MCF 10A (cell line): ENCODE measurements at regions not wholly inside any gene's neighbourhood (a gene's known extent, or its start where the extent isn't known, plus 50 kb on each side); places are given as distances from the start of the nearest gene placed in this dataset.
A peak's percentile ranks its signal among the peaks of the same experiment; 100 is the strongest.

Experiments used
- BruUV-seq: library from RNA; stranded (reverse); fragments of 400-500 nt; replicated peaks from 2 replicates; lab custom pipeline; 2021; lab: Mats Ljungman, UMichigan
- CTCF ChIA-PET: fragments of 300-600 bp; sonication (Branson Sonifier 250); formaldehyde crosslinking; extraction: SDS; loops from one replicate; lab custom pipeline; 2021; ENCODE audit warnings: antibody characterized with exemption, inconsistent platforms; lab: Yijun Ruan, JAX
- POLR2A ChIA-PET: fragments of 300-600, 350-650 bp; sonication (Branson Sonifier 250); formaldehyde crosslinking; extraction: SDS; loops from one replicate; lab custom pipeline; 2020; ENCODE audit warnings: antibody characterized with exemption, inconsistent platforms; lab: Yijun Ruan, JAX
- DNase-seq: peaks from one replicate; pipeline ENCODE4 v3.0.0-alpha.2; 2018; ENCODE audit not compliant: unreplicated experiment
- H3K27ac Mint-ChIP-seq: one replicate; pipeline ENCODE4 v1.8.0; 2022; ENCODE audit warnings: mild to moderate bottlenecking, low read depth, mixed read lengths; ENCODE audit not compliant: unreplicated experiment
- H3K27me3 Mint-ChIP-seq: one replicate; pipeline ENCODE4 v1.8.0; 2022; ENCODE audit warnings: mixed read lengths; ENCODE audit not compliant: insufficient read depth, unreplicated experiment
- H3K36me3 Mint-ChIP-seq: one replicate; pipeline ENCODE4 v1.8.0; 2022; ENCODE audit warnings: mild to moderate bottlenecking, moderate library complexity, mixed read lengths; ENCODE audit not compliant: insufficient read depth, unreplicated experiment
- H3K4me1 Mint-ChIP-seq: one replicate; pipeline ENCODE4 v1.8.0; 2022; ENCODE audit warnings: mixed read lengths; ENCODE audit not compliant: insufficient read depth, unreplicated experiment
- H3K4me3 Mint-ChIP-seq: one replicate; pipeline ENCODE4 v1.8.0; 2022; ENCODE audit warnings: mild to moderate bottlenecking, moderate library complexity, mixed read lengths; ENCODE audit not compliant: unreplicated experiment
- H3K9me3 Mint-ChIP-seq: one replicate; pipeline ENCODE4 v1.8.0; 2022; ENCODE audit warnings: mixed read lengths; ENCODE audit not compliant: unreplicated experiment
- intact Hi-C: fragments of 100-400 bp; cut with micrococcal nuclease; formaldehyde crosslinking; loops from 2 replicates; pipeline ENCODE4 v1.14.1; 2022
- TF ChIP-seq, protein P1 (sequence below): fragments of 200-600 bp; IDR thresholded peaks from one replicate; pipeline ENCODE4 v1.8.0; 2022; ENCODE audit warnings: antibody characterized with exemption, mild to moderate bottlenecking; ENCODE audit not compliant: unreplicated experiment

DNA sequence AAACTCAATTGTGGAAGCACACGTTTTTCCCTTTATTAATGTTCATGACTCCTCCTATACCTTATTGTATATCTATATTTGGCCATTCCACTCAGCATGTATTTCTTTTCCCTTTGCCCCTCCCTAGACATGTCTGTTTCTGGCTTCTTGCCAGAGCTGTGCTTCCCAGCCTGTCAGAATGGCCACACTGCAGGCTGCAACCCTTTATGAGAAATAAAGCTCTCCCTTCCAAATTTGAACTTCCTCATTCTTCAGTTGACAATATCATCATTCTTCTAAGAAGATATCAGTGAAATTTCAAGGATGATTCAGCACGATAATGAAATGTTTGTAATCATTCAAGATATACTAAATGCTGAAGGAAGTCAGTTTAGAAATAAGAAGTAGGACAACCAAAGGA lies 107.6 kb upstream of the PRSS3 start:
- peak; percentile 20 for DNase-seq
- peaks cover 6% of the 10 kb centered on the region for H3K4me1 Mint-ChIP-seq
- H3K4me3 Mint-ChIP-seq = no peak overlapping the region
- intact Hi-C loops = no loop called here
- H3K27ac Mint-ChIP-seq = no peak overlapping the region
- no TSS peak for BruUV-seq
- TF ChIP-seq, protein P1, sequence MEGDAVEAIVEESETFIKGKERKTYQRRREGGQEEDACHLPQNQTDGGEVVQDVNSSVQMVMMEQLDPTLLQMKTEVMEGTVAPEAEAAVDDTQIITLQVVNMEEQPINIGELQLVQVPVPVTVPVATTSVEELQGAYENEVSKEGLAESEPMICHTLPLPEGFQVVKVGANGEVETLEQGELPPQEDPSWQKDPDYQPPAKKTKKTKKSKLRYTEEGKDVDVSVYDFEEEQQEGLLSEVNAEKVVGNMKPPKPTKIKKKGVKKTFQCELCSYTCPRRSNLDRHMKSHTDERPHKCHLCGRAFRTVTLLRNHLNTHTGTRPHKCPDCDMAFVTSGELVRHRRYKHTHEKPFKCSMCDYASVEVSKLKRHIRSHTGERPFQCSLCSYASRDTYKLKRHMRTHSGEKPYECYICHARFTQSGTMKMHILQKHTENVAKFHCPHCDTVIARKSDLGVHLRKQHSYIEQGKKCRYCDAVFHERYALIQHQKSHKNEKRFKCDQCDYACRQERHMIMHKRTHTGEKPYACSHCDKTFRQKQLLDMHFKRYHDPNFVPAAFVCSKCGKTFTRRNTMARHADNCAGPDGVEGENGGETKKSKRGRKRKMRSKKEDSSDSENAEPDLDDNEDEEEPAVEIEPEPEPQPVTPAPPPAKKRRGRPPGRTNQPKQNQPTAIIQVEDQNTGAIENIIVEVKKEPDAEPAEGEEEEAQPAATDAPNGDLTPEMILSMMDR = no peak
- H3K36me3 Mint-ChIP-seq = no peaks in the 10 kb centered on the region
- CTCF ChIA-PET = no interaction called here
- POLR2A ChIA-PET = no interaction called here
- H3K9me3 Mint-ChIP-seq = no peaks in the 10 kb centered on the region
- H3K27me3 Mint-ChIP-seq = peaks cover 64% of the 10 kb centered on the region

DNA sequence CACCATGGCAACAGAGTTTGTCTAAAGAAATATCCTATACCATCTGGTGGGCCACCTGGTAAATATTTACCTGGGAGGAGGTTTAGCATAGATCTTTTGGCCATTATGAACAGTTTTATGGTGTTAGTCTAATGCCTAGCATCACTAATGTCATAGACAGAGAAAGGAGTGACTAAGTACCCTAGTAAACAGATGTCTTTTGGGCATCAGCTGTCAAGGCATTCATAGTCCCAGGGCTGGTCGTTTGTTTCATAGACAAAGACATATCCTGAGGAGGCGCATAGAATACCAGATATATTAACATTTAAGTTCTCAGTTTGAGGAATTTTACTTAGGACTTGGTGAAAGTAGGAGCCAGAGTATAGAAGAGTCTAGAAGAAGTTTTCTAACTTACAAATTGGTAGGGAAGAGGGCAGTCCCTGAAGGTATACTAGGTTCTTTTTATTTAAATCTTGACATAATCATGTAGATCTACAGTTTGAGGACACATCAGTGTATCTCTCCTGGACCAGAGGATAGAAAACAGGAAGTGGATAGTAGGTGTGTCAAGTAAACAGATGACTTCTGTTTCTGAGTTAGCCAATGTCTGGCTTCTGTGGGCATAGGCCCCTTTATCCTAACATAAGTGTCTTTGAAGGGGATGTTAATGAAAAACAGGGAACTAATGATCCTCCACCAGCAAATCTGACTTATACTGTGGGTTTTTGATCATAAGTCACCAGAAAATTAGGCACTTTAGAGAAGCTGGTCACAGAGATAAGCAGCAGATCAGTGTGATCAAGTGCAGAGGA lies 105.0 kb upstream of the PRSS3 start:
- intact Hi-C loops = no loop called here
- Mint-ChIP-seq H3K27ac (no peak overlapping the region), H3K4me3 (no peak overlapping the region), H3K9me3 (no peaks in the 10 kb centered on the region), H3K4me1 (peaks cover 6% of the 10 kb centered on the region), H3K36me3 (no peaks in the 10 kb centered on the region), H3K27me3 (peaks cover 63% of the 10 kb centered on the region)
- POLR2A ChIA-PET = interaction anchor here (0.6 kb wide), 1 partner anchor 22 kb away, joined by 3 read pairs; no protein-coding TSS in a partner anchor
- BruUV-seq = no TSS peak
- CTCF ChIA-PET = no interaction called here
- TF ChIP-seq, protein P1 = no peak
- no peak for DNase-seq

GRCh38 chr9:33695299-33695698 lies 100.1 kb upstream of the PRSS3 start:
- H3K4me1 Mint-ChIP-seq = no peaks in the 10 kb centered on the region
- intact Hi-C loops = no loop called here
- BruUV-seq = no TSS peak
- H3K4me3 Mint-ChIP-seq = no peak overlapping the region
- TF ChIP-seq, protein P1 = no peak
- H3K36me3 Mint-ChIP-seq = no peaks in the 10 kb centered on the region
- no peak overlapping the region for H3K27ac Mint-ChIP-seq
- H3K27me3 Mint-ChIP-seq = peaks cover 50% of the 10 kb centered on the region
- POLR2A ChIA-PET = no interaction called here
- H3K9me3 Mint-ChIP-seq = no peaks in the 10 kb centered on the region
- CTCF ChIA-PET = interaction anchor here (0.6 kb wide), 1 partner anchor 367 kb away, joined by 3 read pairs; no protein-coding TSS in a partner anchor
- DNase-seq = no peak

DNA sequence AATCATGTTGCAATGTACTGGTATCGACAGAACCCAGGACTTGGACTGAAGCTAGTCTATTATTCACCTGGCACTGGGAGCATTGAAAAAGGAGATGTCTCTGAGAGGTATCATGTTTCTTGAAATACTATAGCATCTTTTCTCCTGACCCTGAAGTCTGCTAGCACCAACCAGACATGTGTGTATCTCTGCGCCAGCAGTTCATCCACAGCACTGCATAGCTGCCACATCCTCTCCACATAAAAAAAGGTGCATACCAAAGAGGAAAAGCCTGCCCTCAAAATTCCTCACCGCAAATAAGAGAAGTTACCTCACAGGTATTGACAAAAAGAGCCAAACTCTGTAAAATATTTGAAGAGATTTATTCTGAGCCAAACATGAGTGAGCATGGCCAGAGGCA lies 99.5 kb upstream of the PRSS3 start:
- Mint-ChIP-seq H3K36me3 (no peaks in the 10 kb centered on the region), H3K27me3 (peaks cover 50% of the 10 kb centered on the region), H3K9me3 (no peaks in the 10 kb centered on the region), H3K4me1 (no peaks in the 10 kb centered on the region), H3K4me3 (no peak overlapping the region), H3K27ac (no peak overlapping the region)
- ChIA-PET CTCF (interaction anchor here (0.6 kb wide), 1 partner anchor 367 kb away, joined by 3 read pairs; no protein-coding TSS in a partner anchor), POLR2A (no interaction called here)
- TF ChIP-seq, protein P1 = no peak
- no TSS peak for BruUV-seq
- DNase-seq = no peak
- intact Hi-C loops = no loop called here
